ENCODE measurements at regions not wholly inside any gene's neighbourhood (a gene's known extent, or its start where the extent isn't known, plus 50 kb on each side); places are given as distances from the start of the nearest gene placed in this dataset.

DNA sequence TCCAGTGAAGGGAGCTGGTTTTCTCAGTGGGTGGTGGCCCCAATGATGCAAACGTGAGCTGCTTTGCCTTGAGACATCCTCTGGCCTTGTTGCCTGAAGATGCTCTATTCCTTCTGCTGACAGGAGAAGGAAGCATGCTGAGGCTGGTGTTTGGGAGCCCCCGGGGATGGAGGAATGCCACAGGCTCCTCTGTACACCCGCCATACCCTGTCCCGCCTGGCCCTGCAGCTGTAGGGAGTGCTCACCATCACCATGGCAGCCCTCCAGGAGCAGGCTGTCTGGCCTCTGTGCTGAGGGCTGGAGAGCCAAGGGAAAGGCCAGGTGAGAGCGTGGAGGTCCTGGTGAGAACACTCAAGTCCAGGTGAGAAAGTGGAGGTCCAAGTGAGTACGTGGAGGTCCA lies 134.4 kb downstream of the MRPL36 start:
- TF ChIP-seq CTCF (IDR thresholded peaks at IDR 0.05) = no peak
- Histone ChIP-seq H3K4me3 (replicated peaks in 1 of 3; ENCODE audit: low read depth in 2 of 3, low read length in 3 of 3) (no peak overlapping the region), H3K79me2 (ENCODE audit: insufficient read depth, low read length) (no peaks in the 10 kb centered on the region), H2AFZ (ENCODE audit: insufficient read depth, low read depth, low read length, poor library complexity, severe bottlenecking) (no peak overlapping the region), H3K27me3 (ENCODE audit: control insufficient read depth in 2 of 2, insufficient read depth in 2 of 2, low read length in 2 of 2) (peaks cover 8 to 36% of the 10 kb centered on the region in 2 donors), H3K9me3 (replicated peaks in 1 of 2; ENCODE audit: control insufficient read depth in 1 of 2, insufficient read depth in 1 of 2, low read length in 2 of 2) (no peaks in the 10 kb centered on the region), H3K4me2 (replicated peaks; ENCODE audit: extremely low read depth, low read length, poor library complexity, severe bottlenecking) (no peak overlapping the region), H3K36me3 (replicated peaks in 1 of 2; ENCODE audit: control insufficient read depth in 1 of 2, insufficient read depth in 2 of 2, low read length in 2 of 2) (no peaks in the 10 kb centered on the region), H3K4me1 (ENCODE audit: control insufficient read depth in 1 of 2, insufficient read depth in 2 of 2, low read length in 2 of 2) (no peaks in the 10 kb centered on the region), H3K27ac (ENCODE audit: low read depth in 1 of 2, low read length in 2 of 2) (no peak overlapping the region), H4K20me1 (ENCODE audit: insufficient read depth, low read length) (no peaks in the 10 kb centered on the region), H3K9ac (ENCODE audit: insufficient read depth, low read length, poor library complexity, severe bottlenecking) (no peak overlapping the region)
- Mint-ChIP-seq H3K4me1 (peaks cover 2% of the 10 kb centered on the region), H3K27ac (no peak overlapping the region), H3K36me3 (no peaks in the 10 kb centered on the region), H3K9me3 (peaks cover 0 to 4% (median 0%) of the 10 kb centered on the region in 7 donors), H3K4me3 (peak overlapping the region in 1 of 2 donors; percentile 77), H3K27me3 (ENCODE audit: low read depth in 3 of 3) (peaks cover 36 to 60% (median 40%) of the 10 kb centered on the region in 3 donors)
- 66% methylated on average over 6 of the region's 6 CpGs for WGBS (ENCODE audit: insufficient coverage)
- intact Hi-C loops (cut with micrococcal nuclease) = no loop called here
- no peak for DNase-seq

GRCh38 chr5:1663186-1663585 lies 136.5 kb downstream of the MRPL36 start:
- H3K4me3 ChIP-seq (replicated peaks in 1 of 3; ENCODE audit: low read depth in 2 of 3, low read length in 3 of 3) = no peak overlapping the region
- H3K4me2 ChIP-seq (replicated peaks; ENCODE audit: extremely low read depth, low read length, poor library complexity, severe bottlenecking) = no peak overlapping the region
- no peaks in the 10 kb centered on the region for H3K9me3 ChIP-seq (replicated peaks in 1 of 2; ENCODE audit: control insufficient read depth in 1 of 2, insufficient read depth in 1 of 2, low read length in 2 of 2)
- Mint-ChIP-seq H3K4me1 (peaks cover 2% of the 10 kb centered on the region), H3K9me3 (peaks cover 0 to 4% (median 0%) of the 10 kb centered on the region in 7 donors), H3K4me3 (no peak overlapping the region), H3K36me3 (no peaks in the 10 kb centered on the region), H3K27ac (no peak overlapping the region), H3K27me3 (ENCODE audit: low read depth in 3 of 3) (peaks cover 27 to 58% (median 30%) of the 10 kb centered on the region in 3 donors)
- no peaks in the 10 kb centered on the region for H3K4me1 ChIP-seq (ENCODE audit: control insufficient read depth in 1 of 2, insufficient read depth in 2 of 2, low read length in 2 of 2)
- no peaks in the 10 kb centered on the region for H4K20me1 ChIP-seq (ENCODE audit: insufficient read depth, low read length)
- no peak overlapping the region for H3K27ac ChIP-seq (ENCODE audit: low read depth in 1 of 2, low read length in 2 of 2)
- no peaks in the 10 kb centered on the region for H3K36me3 ChIP-seq (replicated peaks in 1 of 2; ENCODE audit: control insufficient read depth in 1 of 2, insufficient read depth in 2 of 2, low read length in 2 of 2)
- no peaks in the 10 kb centered on the region for H3K79me2 ChIP-seq (ENCODE audit: insufficient read depth, low read length)
- intact Hi-C loops (cut with micrococcal nuclease) = no loop called here
- H2AFZ ChIP-seq (ENCODE audit: insufficient read depth, low read depth, low read length, poor library complexity, severe bottlenecking) = no peak overlapping the region
- DNase-seq = no peak
- 94% methylated on average over 11 of the region's 13 CpGs for WGBS (ENCODE audit: insufficient coverage)
- peaks cover 8 to 22% of the 10 kb centered on the region in 2 donors for H3K27me3 ChIP-seq (ENCODE audit: control insufficient read depth in 2 of 2, insufficient read depth in 2 of 2, low read length in 2 of 2)
- no peak for TF ChIP-seq CTCF (IDR thresholded peaks at IDR 0.05)
- no peak overlapping the region for H3K9ac ChIP-seq (ENCODE audit: insufficient read depth, low read length, poor library complexity, severe bottlenecking)

Measured in CD14-positive monocyte (primary cell).